ENCODE measurements at regions not wholly inside any gene's neighbourhood (a gene's known extent, or its start where the extent isn't known, plus 50 kb on each side); places are given as distances from the start of the nearest gene placed in this dataset.

- Histone ChIP-seq H3K9me3 (ENCODE audit: control insufficient read depth, insufficient read depth, low read length) (no peaks in the 10 kb centered on the region), H3K4me3 (ENCODE audit: insufficient read depth, low read depth, low read length) (no peak overlapping the region), H3K79me1 (ENCODE audit: low read depth in 1 of 2, low read length in 2 of 2) (no peaks in the 10 kb centered on the region), H3K9ac (ENCODE audit: low read depth, low read length) (no peak overlapping the region), H2BK120ac (ENCODE audit: low read depth, low read length) (no peak overlapping the region), H2AK5ac (ENCODE audit: low read depth, low read length) (no peak overlapping the region), H2AFZ (replicated peaks; ENCODE audit: low read length, poor library complexity) (no peak overlapping the region), H4K91ac (ENCODE audit: insufficient read depth, low read depth, low read length) (no peak overlapping the region), H4K8ac (ENCODE audit: low read depth in 2 of 2, low read length in 2 of 2) (no peak overlapping the region), H2BK20ac (ENCODE audit: low read depth, low read length) (no peak overlapping the region), H4K20me1 (ENCODE audit: insufficient read depth, low read length) (no peaks in the 10 kb centered on the region), H3K4me1 (ENCODE audit: control insufficient read depth, insufficient read depth, low read length) (no peaks in the 10 kb centered on the region), H3K23ac (ENCODE audit: low read depth, low read length) (no peak overlapping the region), H2AK9ac (replicated peaks; ENCODE audit: low read depth, low read length, poor library complexity) (no peak overlapping the region), H2BK5ac (ENCODE audit: low read depth, low read length, poor library complexity, severe bottlenecking) (no peak overlapping the region), H3K27me3 (ENCODE audit: control insufficient read depth, insufficient read depth, low read length) (no peaks in the 10 kb centered on the region), H3K9me1 (ENCODE audit: insufficient read depth, low read length) (no peaks in the 10 kb centered on the region), H3K18ac (ENCODE audit: low read depth, low read length) (no peak overlapping the region), H3K4me2 (ENCODE audit: low read depth, low read length) (no peak overlapping the region), H2BK15ac (ENCODE audit: low read depth, low read length) (no peak overlapping the region), H4K5ac (ENCODE audit: low read depth, low read length) (no peak overlapping the region), H3K56ac (ENCODE audit: extremely low read depth, insufficient read depth, low read length) (no peak overlapping the region), H3K36me3 (ENCODE audit: control insufficient read depth, insufficient read depth, low read length) (no peaks in the 10 kb centered on the region), H3K14ac (replicated peaks; ENCODE audit: low read depth, low read length) (no peak overlapping the region), H3K4ac (ENCODE audit: low read depth, low read length) (no peak overlapping the region), H3K27ac (ENCODE audit: insufficient read depth, low read length) (no peak overlapping the region)
- no peak for TF ChIP-seq MXI1 (IDR thresholded peaks at IDR 0.05; ENCODE audit: borderline replicate concordance, low read depth, low read length)
- TF ChIP-seq CTCF (conservative IDR thresholded peaks at IDR 0.05; ENCODE audit: low read depth, low read length) = no peak
- TF ChIP-seq BHLHE40 (IDR thresholded peaks at IDR 0.05; ENCODE audit: low read depth, low read length) = no peak
- TF ChIP-seq RCOR1 (IDR thresholded peaks at IDR 0.05; ENCODE audit: insufficient replicate concordance, low read length) = no peak
- no peak for TF ChIP-seq POLR2A (IDR thresholded peaks at IDR 0.05; ENCODE audit: low read depth, low read length)
- no peak for TF ChIP-seq NFE2L2 (IDR thresholded peaks at IDR 0.05; ENCODE audit: low read depth, low read length)
- TF ChIP-seq RAD21 (IDR thresholded peaks at IDR 0.05; ENCODE audit: low read length) = no peak
- no peak for TF ChIP-seq CEBPB (IDR thresholded peaks at IDR 0.05; ENCODE audit: low read depth, low read length)
- no peak for TF ChIP-seq USF2 (IDR thresholded peaks at IDR 0.05; ENCODE audit: low read depth, low read length)
- TF ChIP-seq ELK1 (IDR thresholded peaks at IDR 0.05; ENCODE audit: borderline replicate concordance, low read depth, low read length) = no peak
- no peak for TF ChIP-seq CHD1 (IDR thresholded peaks at IDR 0.05; ENCODE audit: low read depth, low read length)
- TF ChIP-seq RFX5 (IDR thresholded peaks at IDR 0.05; ENCODE audit: low read depth, low read length) = no peak
- TF ChIP-seq SMC3 (IDR thresholded peaks at IDR 0.05; ENCODE audit: low read depth, low read length) = no peak
- no peak for TF ChIP-seq MAZ (IDR thresholded peaks at IDR 0.05; ENCODE audit: borderline replicate concordance, low read depth, low read length)
- no CpG with 5 or more reads among the region's 1 CpG for WGBS, 2 experiments (ENCODE audit: extremely low coverage in 2 of 2, insufficient read length in 1 of 2)
- BruUV-seq (replicated peaks) = no TSS peak
- ChIA-PET CTCF (no interaction called here), POLR2A (ENCODE audit: unreplicated experiment) (no interaction called here)
- DNase-seq = no peak
- ATAC-seq (ENCODE audit: low read depth) = no peak
- intact Hi-C loops (cut with micrococcal nuclease) = no loop called here
- in situ Hi-C loops (cut with MboI; ENCODE audit: low sequenced_read_pairs) = no loop called here
- dilution Hi-C loops (cut with HindIII; ENCODE audit: low sequenced_read_pairs, unreplicated experiment) = no loop called here
Observed at GRCh38 chr13:84588023-84588422, 705.7 kb upstream of the SLITRK1 start.

Measured in IMR-90 (cell line).